Ishikawa (cell line): ENCODE measurements at regions not wholly inside any gene's neighbourhood (a gene's known extent, or its start where the extent isn't known, plus 50 kb on each side); places are given as distances from the start of the nearest gene placed in this dataset.

Experiments used
- CEBPB ChIP-seq: IDR thresholded peaks from 2 replicates; pipeline ENCODE4 v1.6.1; 2012
- CREB1 ChIP-seq: IDR thresholded peaks from 2 replicates; pipeline ENCODE4 v1.6.1; 2012; ENCODE audit warnings: low read depth
- EGR1 ChIP-seq: IDR thresholded peaks from 2 replicates; pipeline ENCODE4 v1.6.1; 2012
- EP300 ChIP-seq: IDR thresholded peaks from 2 replicates; pipeline ENCODE4 v1.6.1; 2012; ENCODE audit warnings: borderline replicate concordance
- FOXM1 ChIP-seq: IDR thresholded peaks from 2 replicates; pipeline ENCODE4 v1.6.1; 2012; ENCODE audit warnings: low read depth, borderline replicate concordance
- NFIC ChIP-seq: IDR thresholded peaks from 2 replicates; pipeline ENCODE4 v1.6.1; 2012
- RAD21 ChIP-seq: IDR thresholded peaks from 2 replicates; pipeline ENCODE4 v1.6.1; 2012; ENCODE audit warnings: low read depth
- TAF1 ChIP-seq: IDR thresholded peaks from 2 replicates; pipeline ENCODE4 v1.6.1; 2012; ENCODE audit warnings: low read depth, mild to moderate bottlenecking
- TCF12 ChIP-seq: IDR thresholded peaks from 2 replicates; pipeline ENCODE4 v1.6.1; 2012; ENCODE audit warnings: low read depth
- TEAD4 ChIP-seq: IDR thresholded peaks from 2 replicates; pipeline ENCODE4 v1.6.1; 2012
- YY1 ChIP-seq: IDR thresholded peaks from 2 replicates; pipeline ENCODE4 v1.6.1; 2012; ENCODE audit warnings: low read depth
- ZBTB7A ChIP-seq: IDR thresholded peaks from 2 replicates; pipeline ENCODE4 v1.6.1; 2012; ENCODE audit warnings: low read depth
- TF ChIP-seq, protein P1 (sequence below): IDR thresholded peaks from 2 replicates; pipeline ENCODE4 v1.6.1; 2012
- TF ChIP-seq, protein P2 (sequence below): IDR thresholded peaks from 2 replicates; pipeline ENCODE4 v1.6.1; 2012
- TF ChIP-seq, protein P3 (sequence below): IDR thresholded peaks from 2 replicates; pipeline ENCODE4 v1.6.1; 2012; ENCODE audit warnings: low read depth, mild to moderate bottlenecking

DNA sequence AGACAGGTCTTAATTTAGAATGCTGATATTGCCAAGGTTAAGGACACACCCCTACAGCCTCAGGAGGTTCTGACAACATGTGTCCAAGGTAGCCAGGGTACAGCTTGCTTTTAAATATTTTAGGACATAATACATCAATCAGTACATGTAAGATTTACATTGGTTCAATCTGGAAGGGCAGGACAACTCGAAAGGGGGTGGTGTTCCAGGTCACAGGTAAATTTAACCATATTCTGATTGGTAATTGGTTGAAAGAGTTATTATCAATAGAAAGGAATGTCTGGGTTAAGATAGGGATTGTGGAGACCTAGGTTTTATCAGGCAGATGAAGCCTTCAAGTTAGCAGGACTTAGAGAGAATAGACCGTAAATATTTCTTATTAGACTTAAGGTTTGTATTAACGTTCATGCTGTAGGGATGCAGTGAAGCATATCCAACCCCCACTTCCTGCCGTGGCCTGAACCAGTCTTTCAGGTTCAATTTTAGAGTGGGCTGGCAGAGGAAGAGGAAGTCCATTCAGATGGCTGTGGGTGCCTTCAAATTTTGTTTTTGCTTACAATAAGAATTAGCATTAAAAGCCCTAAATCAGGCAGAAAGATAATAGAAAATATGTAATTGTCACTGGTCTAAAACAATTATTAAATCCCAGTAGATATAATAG lies 136.5 kb upstream of the GALNTL6 start:
- 0 out of 2 replicates have a peak, but pooled peaks have one; percentile 19 for TF ChIP-seq EP300
- TF ChIP-seq, protein P1, sequence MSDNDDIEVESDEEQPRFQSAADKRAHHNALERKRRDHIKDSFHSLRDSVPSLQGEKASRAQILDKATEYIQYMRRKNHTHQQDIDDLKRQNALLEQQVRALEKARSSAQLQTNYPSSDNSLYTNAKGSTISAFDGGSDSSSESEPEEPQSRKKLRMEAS: no peak

DNA sequence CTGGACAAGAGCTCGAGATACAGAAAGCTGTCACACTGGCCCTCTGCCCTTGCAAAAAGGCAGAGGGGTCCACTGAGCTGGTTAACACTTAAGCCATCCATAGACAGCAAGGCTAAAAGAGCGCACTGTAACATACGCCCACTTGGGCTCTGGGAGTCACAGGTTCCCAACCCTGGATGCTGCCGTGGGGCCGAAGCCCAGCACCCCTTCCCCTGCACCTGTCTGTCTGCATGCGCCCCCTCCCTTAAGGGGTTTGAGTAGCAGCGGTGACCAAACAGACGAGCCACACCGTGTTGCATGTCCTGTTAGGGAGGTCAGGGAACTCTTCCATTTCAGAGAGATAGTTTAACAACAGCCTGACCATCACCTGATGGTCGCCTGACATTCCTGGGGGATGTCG lies 138.4 kb upstream of the GALNTL6 start:
- TF ChIP-seq EGR1 (no peak), EP300 (no peak), ZBTB7A (no peak), RAD21 (no peak)

DNA sequence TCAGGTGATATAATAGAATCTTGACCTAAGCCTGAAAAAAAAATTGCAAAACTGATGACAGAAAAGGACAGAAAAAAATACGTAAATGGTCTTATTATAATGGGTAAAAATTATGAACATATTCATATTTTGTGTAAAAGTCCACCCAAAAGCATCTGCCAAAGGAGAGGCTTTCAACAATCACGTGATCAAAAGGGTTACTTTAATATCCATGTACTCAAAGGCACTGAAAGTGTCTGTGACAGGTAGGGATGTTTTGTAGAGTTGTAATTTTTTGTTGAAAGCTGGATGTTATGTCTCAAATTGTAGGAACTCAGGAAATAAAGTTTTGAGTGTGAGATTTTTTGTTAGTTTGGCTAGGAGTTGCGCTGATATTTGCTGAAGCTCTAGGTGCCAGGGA lies 144.8 kb upstream of the GALNTL6 start:
- TF ChIP-seq RAD21: no peak
- TF ChIP-seq EP300: no peak
- no peak for TF ChIP-seq TEAD4
- TF ChIP-seq FOXM1: no peak
- no peak for TF ChIP-seq YY1
- no peak for TF ChIP-seq NFIC
- TF ChIP-seq, protein P2, sequence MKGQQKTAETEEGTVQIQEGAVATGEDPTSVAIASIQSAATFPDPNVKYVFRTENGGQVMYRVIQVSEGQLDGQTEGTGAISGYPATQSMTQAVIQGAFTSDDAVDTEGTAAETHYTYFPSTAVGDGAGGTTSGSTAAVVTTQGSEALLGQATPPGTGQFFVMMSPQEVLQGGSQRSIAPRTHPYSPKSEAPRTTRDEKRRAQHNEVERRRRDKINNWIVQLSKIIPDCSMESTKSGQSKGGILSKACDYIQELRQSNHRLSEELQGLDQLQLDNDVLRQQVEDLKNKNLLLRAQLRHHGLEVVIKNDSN: no peak

DNA sequence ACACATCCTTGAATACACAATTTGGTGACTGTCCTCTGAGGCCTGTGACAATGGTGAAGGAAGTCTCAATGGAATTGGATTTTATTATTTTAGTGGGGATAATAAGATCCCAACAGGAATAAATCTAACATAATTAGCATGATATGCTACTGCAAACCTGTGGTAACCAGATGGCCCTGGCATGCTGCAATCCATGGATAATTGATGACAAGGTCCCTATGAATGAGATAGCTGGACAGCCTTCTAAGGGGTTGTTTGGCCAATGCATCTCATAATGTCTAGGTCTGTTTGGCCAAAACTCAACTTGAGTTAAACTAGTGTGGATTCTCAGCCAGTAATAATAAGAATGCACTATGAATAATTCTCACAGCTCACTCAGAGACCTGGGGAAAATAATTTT lies 145.3 kb upstream of the GALNTL6 start:
- TF ChIP-seq TCF12: no peak
- no peak for TF ChIP-seq CREB1
- no peak for TF ChIP-seq EGR1
- no peak for TF ChIP-seq NFIC
- TF ChIP-seq RAD21: no peak
- no peak for TF ChIP-seq EP300
- TF ChIP-seq FOXM1: no peak

DNA sequence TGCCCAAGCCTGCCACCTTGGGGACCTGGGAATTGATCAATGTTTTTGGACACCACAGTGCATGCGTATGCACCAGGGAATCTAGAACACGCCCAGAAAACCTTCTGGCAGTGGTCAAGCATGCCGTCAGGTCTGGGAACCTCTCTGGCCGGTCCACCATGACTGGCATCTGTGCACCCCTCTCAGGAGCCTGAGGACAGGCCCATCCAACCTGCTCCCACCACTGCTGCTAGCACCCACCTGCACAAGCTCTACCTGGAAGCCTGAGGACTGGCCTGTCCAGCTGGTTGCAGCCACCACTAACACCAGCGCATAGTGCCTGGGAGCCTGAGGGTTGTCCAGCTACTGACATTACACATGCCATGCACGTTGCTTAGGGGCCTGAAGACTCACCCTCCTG lies 162.1 kb upstream of the GALNTL6 start:
- TF ChIP-seq CREB1 (no peak), EGR1 (no peak), NFIC (no peak), TEAD4 (no peak), TCF12 (no peak), CEBPB (no peak), ZBTB7A (no peak), TAF1 (no peak), YY1 (no peak), FOXM1 (no peak), RAD21 (no peak), EP300 (no peak)
- TF ChIP-seq, protein P1: no peak
- TF ChIP-seq, protein P2: no peak
- TF ChIP-seq, protein P3, sequence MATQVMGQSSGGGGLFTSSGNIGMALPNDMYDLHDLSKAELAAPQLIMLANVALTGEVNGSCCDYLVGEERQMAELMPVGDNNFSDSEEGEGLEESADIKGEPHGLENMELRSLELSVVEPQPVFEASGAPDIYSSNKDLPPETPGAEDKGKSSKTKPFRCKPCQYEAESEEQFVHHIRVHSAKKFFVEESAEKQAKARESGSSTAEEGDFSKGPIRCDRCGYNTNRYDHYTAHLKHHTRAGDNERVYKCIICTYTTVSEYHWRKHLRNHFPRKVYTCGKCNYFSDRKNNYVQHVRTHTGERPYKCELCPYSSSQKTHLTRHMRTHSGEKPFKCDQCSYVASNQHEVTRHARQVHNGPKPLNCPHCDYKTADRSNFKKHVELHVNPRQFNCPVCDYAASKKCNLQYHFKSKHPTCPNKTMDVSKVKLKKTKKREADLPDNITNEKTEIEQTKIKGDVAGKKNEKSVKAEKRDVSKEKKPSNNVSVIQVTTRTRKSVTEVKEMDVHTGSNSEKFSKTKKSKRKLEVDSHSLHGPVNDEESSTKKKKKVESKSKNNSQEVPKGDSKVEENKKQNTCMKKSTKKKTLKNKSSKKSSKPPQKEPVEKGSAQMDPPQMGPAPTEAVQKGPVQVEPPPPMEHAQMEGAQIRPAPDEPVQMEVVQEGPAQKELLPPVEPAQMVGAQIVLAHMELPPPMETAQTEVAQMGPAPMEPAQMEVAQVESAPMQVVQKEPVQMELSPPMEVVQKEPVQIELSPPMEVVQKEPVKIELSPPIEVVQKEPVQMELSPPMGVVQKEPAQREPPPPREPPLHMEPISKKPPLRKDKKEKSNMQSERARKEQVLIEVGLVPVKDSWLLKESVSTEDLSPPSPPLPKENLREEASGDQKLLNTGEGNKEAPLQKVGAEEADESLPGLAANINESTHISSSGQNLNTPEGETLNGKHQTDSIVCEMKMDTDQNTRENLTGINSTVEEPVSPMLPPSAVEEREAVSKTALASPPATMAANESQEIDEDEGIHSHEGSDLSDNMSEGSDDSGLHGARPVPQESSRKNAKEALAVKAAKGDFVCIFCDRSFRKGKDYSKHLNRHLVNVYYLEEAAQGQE: no peak

DNA sequence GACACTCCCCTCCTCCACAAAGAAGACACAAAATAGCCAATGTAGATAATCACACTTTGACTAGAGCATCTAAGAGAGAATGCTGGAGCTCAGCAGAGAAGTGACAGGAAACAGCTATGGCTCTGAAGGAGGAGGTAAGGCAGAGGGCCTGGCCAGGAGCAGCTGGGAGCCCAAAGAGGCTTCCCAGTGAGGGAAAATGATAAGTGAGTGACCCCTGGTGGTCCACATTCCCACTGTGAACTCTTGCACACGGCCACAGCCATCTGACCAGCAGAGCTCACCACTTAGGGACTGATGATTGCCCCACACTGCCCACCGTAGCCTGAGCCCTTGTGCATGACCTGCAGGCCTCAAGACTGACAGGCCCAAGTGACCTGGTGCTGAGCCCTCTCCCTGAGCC lies 162.7 kb upstream of the GALNTL6 start:
- peak; percentile 22; the same call in 1 of the 2 replicates for TF ChIP-seq RAD21
- no peak for TF ChIP-seq EP300

DNA sequence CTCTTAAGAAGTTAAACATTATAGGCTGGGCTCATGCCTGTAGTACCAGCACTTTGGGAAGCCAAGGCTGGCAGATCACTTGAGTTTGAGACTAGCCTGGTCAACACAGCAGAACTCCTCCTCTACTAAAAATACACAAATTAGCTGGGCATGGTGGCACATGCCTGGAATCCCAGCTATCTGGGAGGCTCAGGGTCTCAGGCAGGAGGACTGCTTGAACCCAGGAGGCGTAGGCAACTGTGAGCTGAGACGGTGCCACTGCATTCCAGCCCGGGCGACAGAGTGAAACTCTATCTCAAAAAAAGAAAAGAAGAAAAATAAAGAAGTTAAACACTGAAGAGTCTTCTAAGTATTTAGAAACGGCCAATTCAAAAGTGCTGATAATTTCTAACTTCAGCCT lies 164.3 kb upstream of the GALNTL6 start:
- TF ChIP-seq TAF1: no peak
- TF ChIP-seq NFIC: no peak
- no peak for TF ChIP-seq YY1
- TF ChIP-seq, protein P3: no peak
- TF ChIP-seq EGR1: no peak
- no peak for TF ChIP-seq ZBTB7A
- no peak for TF ChIP-seq TCF12
- TF ChIP-seq EP300: no peak
- no peak for TF ChIP-seq CREB1
- no peak for TF ChIP-seq CEBPB
- TF ChIP-seq TEAD4: no peak
- TF ChIP-seq RAD21: no peak
- TF ChIP-seq, protein P1: no peak
- no peak for TF ChIP-seq FOXM1
- TF ChIP-seq, protein P2: no peak
